ENCODE measurements at regions not wholly inside any gene's neighbourhood (a gene's known extent, or its start where the extent isn't known, plus 50 kb on each side); places are given as distances from the start of the nearest gene placed in this dataset.

DNA sequence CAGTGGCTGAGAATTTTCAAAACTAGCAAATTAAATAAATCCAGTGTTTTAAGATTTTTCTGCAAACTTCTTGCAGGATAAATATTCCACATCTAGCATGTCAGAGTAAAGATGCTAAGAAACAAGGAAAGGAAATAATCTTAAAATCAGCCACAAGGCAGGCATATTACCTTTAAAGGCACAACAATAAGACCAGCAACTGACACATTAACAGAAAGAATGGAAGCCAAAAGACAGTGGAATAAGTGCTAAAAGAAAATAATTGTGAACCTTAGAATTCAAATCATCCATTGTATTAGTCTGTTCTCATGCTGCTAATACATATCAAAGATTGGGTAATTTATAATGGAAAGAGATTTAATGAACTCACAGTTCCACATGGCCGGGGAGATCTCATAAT, 132.4 kb downstream of the FAR1 start:
- 67 to 83% (median 75%) methylated on average over 1 of the region's 1 CpG for WGBS, 4 donors
- intact Hi-C loops (cut with DNase I): no loop called here
- no peak for ATAC-seq
- no peaks in the 10 kb centered on the region for H3K4me1 ChIP-seq
- H3K36me3 ChIP-seq: no peaks in the 10 kb centered on the region
- H3K27ac ChIP-seq: no peak overlapping the region
- H3K27me3 ChIP-seq: no peaks in the 10 kb centered on the region
- H3K9me3 ChIP-seq: peaks cover 0 to 41% (median 18%) of the 10 kb centered on the region in 12 donors
- TF ChIP-seq CTCF (IDR thresholded peaks at IDR 0.05) (no peak), POLR2A (IDR thresholded peaks at IDR 0.05) (no peak)
- no peak overlapping the region for H3K4me3 ChIP-seq
- DNase-seq: no peak

- Histone ChIP-seq H3K4me1 (no peaks in the 10 kb centered on the region), H3K27me3 (peaks cover 0 to 3% (median 0%) of the 10 kb centered on the region in 9 donors), H3K4me3 (no peak overlapping the region), H3K27ac (no peak overlapping the region), H3K36me3 (no peaks in the 10 kb centered on the region), H3K9me3 (peaks cover 0 to 8% (median 0%) of the 10 kb centered on the region in 12 donors)
- intact Hi-C loops (cut with DNase I): no loop called here
- ATAC-seq: no peak
- 45 to 55% (median 52%) methylated on average over 2 of the region's 2 CpGs for WGBS, 4 donors
- TF ChIP-seq CTCF (IDR thresholded peaks at IDR 0.05): no peak
- no peak for TF ChIP-seq POLR2A (IDR thresholded peaks at IDR 0.05)
- DNase-seq: no peak
Observed at GRCh38 chr11:13818325-13818724, 144.2 kb upstream of the SPON1 start.

- intact Hi-C loops (cut with DNase I): no loop called here
- WGBS, 4 donors: 79 to 83% (median 81%) methylated on average over 4 of the region's 4 CpGs
- H3K27me3 ChIP-seq: no peaks in the 10 kb centered on the region
- TF ChIP-seq POLR2A (IDR thresholded peaks at IDR 0.05) (no peak), CTCF (IDR thresholded peaks at IDR 0.05) (no peak)
- no peak overlapping the region for H3K27ac ChIP-seq
- no peaks in the 10 kb centered on the region for H3K4me1 ChIP-seq
- no peak overlapping the region for H3K4me3 ChIP-seq
- ATAC-seq (no peak), DNase-seq (no peak)
- peaks cover 0 to 3% (median 0%) of the 10 kb centered on the region in 12 donors for H3K9me3 ChIP-seq
- H3K36me3 ChIP-seq: no peaks in the 10 kb centered on the region
Observed at GRCh38 chr11:13826505-13827278, 135.8 kb upstream of the SPON1 start.

DNA sequence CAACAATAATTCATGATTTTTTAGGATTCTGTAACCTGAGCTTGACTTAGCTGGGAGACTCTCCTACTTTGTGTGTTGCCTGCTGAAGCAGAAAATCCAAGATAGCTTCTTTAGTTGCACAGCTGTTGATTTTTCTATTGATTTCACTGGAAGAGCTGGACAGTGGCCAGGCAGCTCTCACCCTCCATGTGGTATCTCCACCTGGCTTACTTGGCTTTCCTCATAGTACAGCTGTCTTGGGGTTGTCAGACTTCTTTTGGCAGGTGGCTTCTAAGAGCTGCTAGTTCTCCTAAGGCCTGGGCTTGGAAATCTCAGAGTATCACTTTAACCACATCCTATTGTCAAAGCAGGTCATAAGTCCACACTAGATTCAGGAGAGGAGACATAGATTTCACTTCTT, 130.8 kb upstream of the SPON1 start:
- ATAC-seq: no peak
- H3K4me1 ChIP-seq: no peaks in the 10 kb centered on the region
- H3K27ac ChIP-seq: no peak overlapping the region
- no peaks in the 10 kb centered on the region for H3K36me3 ChIP-seq
- peaks cover 0 to 3% (median 0%) of the 10 kb centered on the region in 12 donors for H3K9me3 ChIP-seq
- no peaks in the 10 kb centered on the region for H3K27me3 ChIP-seq
- intact Hi-C loops (cut with DNase I): no loop called here
- DNase-seq: no peak
- TF ChIP-seq POLR2A (IDR thresholded peaks at IDR 0.05) (no peak), CTCF (IDR thresholded peaks at IDR 0.05) (no peak)
- no peak overlapping the region for H3K4me3 ChIP-seq

Measured in heart left ventricle (tissue), 16 donors.